ENCODE measurements at regions not wholly inside any gene's neighbourhood (a gene's known extent, or its start where the extent isn't known, plus 50 kb on each side); places are given as distances from the start of the nearest gene placed in this dataset.
"Not testable (repeated sequence)": the region's sequence is repeated elsewhere in the genome, so short reads cannot be mapped to it uniquely, and the experiment has no call there.

DNA sequence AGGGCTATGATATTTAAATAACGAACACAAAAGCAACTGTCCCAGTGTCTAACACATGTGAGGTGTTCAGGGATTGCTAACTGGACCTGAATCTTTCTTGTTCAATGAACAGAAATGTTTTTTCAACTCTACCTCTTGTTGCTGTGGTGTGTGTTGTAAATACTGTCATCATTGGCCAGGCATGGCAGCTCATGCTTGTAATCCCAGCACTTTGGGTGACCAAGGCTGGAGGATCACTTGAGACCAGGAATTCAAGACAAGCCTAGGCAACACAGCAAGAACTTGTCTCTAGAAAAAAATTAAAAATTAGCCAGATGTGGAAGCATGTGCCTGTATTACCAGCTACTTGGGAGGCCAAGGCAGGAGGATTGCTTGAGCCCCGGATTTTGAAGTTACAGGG is 1250.9 kb downstream of the TYW1 start:
- no peak for TF ChIP-seq CTCF (IDR thresholded peaks at IDR 0.05; ENCODE audit: insufficient read depth, low read length, missing control alignments)
- no peak for DNase-seq (ENCODE audit: low read depth, low spot score)
- no peak overlapping the region for H3K4me3 ChIP-seq (ENCODE audit: low read depth, low read length)
- ChIA-PET CTCF (no interaction called here), POLR2A (no interaction called here)

DNA sequence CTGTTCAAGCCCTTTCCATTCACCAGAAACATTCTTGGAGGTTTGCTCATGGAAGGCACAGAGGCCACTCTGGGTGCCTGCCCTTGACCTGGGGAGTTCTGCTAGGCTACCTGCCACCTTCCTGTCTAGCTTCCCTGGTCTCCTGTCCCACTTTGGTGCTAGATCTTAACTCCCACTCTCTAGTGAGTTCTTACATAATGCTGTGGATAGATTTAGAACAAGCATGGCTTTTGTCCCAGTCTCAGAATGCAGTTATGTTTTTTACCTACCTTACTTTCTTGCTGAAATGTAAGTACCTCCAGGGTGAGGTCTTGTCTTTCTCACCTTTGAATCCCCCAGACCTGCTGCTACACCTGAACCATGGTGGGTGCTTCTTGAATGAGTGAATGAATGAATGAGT is 1252.3 kb downstream of the TYW1 start:
- ChIA-PET POLR2A (no interaction called here), CTCF (interaction anchor here (1.4 kb wide), 1 partner anchor 13 kb away, joined by 3 read pairs; no protein-coding TSS in a partner anchor)
- DNase-seq (ENCODE audit: low read depth, low spot score), result no peak
- no peak for TF ChIP-seq CTCF (IDR thresholded peaks at IDR 0.05; ENCODE audit: insufficient read depth, low read length, missing control alignments)
- H3K4me3 ChIP-seq (ENCODE audit: low read depth, low read length), result no peak overlapping the region

- H3K4me3 ChIP-seq (ENCODE audit: low read depth, low read length), result no peak overlapping the region
- no peak for DNase-seq (ENCODE audit: low read depth, low spot score)
- TF ChIP-seq CTCF (IDR thresholded peaks at IDR 0.05; ENCODE audit: insufficient read depth, low read length, missing control alignments), result no peak
- ChIA-PET POLR2A (no interaction called here), CTCF (no interaction called here)
These were observed 1253.0 kb downstream of the TYW1 start for GRCh38 chr7:68249611-68250010.

GRCh38 chr7:68250143-68250542 is 1253.5 kb downstream of the TYW1 start:
- H3K4me3 ChIP-seq (ENCODE audit: low read depth, low read length), result no peak overlapping the region
- POLR2A ChIA-PET, result no interaction called here
- no peak for TF ChIP-seq CTCF (IDR thresholded peaks at IDR 0.05; ENCODE audit: insufficient read depth, low read length, missing control alignments)
- DNase-seq (ENCODE audit: low read depth, low spot score), result no peak
- CTCF ChIA-PET, result interaction anchor here (1.0 to 1.3 kb wide), 2 partner anchors 9 to 142 kb away, joined by 3 read pairs; no protein-coding TSS in a partner anchor

DNA sequence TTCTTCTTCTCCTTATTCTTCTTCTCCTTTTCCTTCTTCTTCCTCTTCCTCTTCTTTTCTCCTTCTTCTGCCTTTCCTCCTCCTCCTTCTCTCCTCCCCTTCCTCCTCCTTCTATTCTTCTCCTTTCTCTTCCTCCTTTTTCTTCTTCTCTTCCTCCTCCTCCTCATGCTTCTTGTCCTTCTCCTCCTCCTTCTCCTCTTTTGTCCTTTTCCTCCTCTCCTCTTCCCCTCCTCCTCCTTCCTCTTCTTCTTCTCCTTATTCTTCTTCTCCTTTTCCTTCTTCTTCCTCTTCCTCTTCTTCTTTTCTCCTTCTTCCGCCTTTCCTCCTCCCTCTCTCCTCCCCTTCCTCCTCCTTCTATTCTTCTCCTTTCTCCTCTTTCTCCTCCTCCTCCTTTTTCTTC is 1258.2 kb downstream of the TYW1 start:
- DNase-seq (ENCODE audit: low read depth, low spot score); POLR2A ChIA-PET; CTCF ChIA-PET; H3K4me3 ChIP-seq (ENCODE audit: low read depth, low read length): not testable (repeated sequence)

DNA sequence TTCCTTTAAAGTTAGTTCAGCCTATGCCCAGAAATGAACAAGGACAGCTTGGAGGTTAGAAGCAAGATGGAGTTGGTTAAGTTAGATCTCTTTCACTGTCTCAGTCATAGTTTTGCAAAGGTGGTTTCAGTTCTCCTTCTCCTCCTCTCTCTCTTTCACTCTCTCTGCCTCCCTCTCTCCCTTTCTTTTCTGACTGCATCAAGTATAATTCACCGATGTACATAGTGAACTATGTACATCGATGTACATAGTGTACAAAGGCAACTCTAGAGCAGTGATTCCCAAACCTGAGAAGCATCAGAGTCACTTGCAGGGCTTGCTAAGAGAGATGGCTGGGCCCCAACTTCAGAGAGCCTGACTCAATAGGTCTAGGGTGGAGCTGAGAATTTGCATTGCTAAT is 1259.7 kb downstream of the TYW1 start:
- H3K4me3 ChIP-seq (ENCODE audit: low read depth, low read length), result no peak overlapping the region
- no peak for TF ChIP-seq CTCF (IDR thresholded peaks at IDR 0.05; ENCODE audit: insufficient read depth, low read length, missing control alignments)
- CTCF ChIA-PET, result no interaction called here
- DNase-seq (ENCODE audit: low read depth, low spot score), result no peak
- POLR2A ChIA-PET, result no interaction called here

GRCh38 chr7:68258609-68259008 is 1262.0 kb downstream of the TYW1 start:
- POLR2A ChIA-PET, result no interaction called here
- CTCF ChIA-PET, result no interaction called here
- no peak overlapping the region for H3K4me3 ChIP-seq (ENCODE audit: low read depth, low read length)
- TF ChIP-seq CTCF (IDR thresholded peaks at IDR 0.05; ENCODE audit: insufficient read depth, low read length, missing control alignments), result no peak
- no peak for DNase-seq (ENCODE audit: low read depth, low spot score)
